NCI-H2107 treated with DMSO at 0.1 percent for 48 hours (cell line): ENCODE measurements at regions not wholly inside any gene's neighbourhood (a gene's known extent, or its start where the extent isn't known, plus 50 kb on each side); places are given as distances from the start of the nearest gene placed in this dataset.

Experiments
- DNase-seq: peaks from one replicate; lab custom pipeline; 2025; ENCODE audit not compliant: unreplicated experiment; lab: John Stamatoyannopoulos, UW

GRCh38 chr5:168156170-168156569, 135.3 kb upstream of the WWC1 start:
- DNase-seq, result no peak

- DNase-seq, result no peak
Measured at GRCh38 chr5:168157141-168157540, 134.3 kb upstream of the WWC1 start.

- no peak for DNase-seq
Measured at GRCh38 chr5:168159425-168159824, 132.0 kb upstream of the WWC1 start.

DNA sequence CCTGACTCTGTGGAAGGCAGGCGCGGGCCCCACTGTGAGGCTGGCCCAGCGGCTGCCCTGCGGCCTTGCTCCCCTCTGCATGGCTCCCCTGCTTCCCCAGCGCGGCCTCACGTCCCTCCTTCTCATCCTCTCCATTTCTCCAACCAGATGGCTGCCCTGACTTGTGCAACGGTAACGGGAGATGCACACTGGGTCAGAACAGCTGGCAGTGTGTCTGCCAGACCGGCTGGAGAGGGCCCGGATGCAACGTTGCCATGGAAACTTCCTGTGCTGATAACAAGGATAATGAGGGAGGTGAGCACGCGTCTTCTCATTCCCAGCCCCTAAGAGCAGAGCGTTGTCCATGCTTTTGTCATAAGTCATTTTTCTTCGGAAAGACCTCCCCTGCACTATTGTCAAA, 129.0 kb upstream of the WWC1 start:
- no peak for DNase-seq

GRCh38 chr5:168163966-168164365, 127.5 kb upstream of the WWC1 start:
- DNase-seq, result no peak

DNA sequence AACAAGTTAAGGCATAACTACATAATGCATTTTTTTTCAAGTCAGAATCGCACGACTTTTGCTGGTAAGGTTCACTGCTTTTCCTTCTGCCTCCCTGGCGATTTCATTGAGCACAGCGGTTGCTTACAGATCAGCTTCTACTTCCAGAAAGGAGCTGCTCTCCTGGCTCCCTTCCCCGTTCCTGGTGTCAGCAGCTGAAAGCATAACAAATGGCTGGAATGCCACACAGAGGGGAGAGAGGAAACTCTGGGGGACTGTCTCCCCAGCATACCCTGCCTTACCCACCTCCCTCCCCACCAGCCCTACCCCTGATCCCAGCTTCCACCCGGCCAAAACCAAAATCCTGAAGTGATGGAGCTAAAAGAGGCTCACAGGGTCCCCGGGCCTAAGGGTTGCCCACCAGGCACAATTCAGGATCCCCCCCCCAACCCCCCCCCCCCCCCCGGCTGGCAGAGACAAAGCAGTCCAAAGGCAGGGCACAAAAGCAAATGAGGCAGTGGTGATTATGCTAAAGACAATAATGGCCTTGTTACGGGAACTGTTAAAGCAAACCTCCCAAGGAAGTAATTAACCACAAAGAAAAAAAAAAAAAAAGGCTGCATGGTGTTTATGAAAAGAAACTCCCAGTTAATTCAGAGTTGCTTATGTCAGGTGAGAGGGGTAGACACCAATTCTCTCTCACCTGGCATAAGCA, 126.1 kb upstream of the WWC1 start:
- DNase-seq, result no peak

DNA sequence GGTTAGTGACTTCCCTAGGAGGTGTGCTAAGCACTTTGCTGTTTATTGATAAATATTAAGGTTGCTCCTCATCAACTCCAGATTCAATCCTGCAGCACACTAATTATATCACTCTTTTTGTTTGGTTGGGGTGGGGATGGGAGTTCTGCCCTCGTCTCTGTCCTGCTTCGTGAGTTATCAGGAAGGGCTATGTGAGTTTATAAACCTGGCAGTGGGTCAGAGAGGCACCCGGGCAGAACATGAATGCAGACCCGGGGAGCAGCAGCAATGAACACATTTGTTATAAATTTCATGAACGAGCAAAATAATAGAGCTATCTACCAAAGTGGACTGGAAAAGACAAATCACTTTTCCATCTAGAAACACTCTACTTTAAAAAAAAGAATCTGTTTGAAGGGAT, 125.5 kb upstream of the WWC1 start:
- no peak for DNase-seq

DNA sequence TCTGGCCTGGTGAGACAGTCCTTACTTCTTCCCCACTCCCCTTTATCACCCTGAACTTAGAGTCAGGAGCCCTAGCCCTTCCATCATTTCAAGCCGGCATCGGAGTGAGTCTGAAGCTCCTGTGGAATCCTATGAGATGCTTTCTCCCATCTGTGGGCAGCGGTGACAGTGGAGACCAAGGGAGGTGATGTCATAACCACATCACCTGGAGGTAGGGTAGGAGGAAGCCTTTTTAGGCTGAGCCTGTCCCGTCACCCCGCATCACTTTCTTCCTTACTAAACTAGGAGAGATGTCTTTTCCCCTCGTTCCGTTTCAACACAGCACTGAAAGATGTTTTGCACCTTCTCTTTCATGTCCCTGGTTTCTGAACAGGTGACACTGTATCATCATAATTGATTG, 124.1 kb upstream of the WWC1 start:
- no peak for DNase-seq

- no peak for DNase-seq
Measured at GRCh38 chr5:168168978-168169698, 122.3 kb upstream of the WWC1 start.

- no peak for DNase-seq
Measured at GRCh38 chr5:168169791-168170190, 121.7 kb upstream of the WWC1 start.

- no peak for DNase-seq
Measured at GRCh38 chr5:168171901-168172759, 119.3 kb upstream of the WWC1 start.

DNA sequence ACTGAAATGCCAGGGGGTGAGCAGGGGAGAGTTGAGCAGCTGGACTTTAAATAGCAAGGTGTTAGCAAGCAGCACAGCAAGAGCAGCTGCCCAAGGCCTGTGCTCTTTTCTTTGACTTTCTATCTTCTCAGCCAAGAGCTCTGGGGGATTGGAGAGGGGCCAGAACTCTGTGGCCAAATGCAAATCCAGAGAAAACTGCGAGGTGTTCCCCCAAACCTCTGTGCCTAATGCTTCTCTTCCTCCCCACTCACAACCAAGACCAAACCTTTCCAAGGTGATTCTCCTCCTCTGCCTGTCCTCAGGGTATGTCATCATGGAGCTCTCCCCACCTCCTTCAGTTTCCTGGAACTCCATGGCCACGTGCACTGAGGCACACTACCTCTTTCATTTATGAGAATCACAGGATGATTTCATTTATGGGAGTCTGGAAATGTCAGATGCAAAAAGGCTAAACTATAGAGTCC, 118.7 kb upstream of the WWC1 start:
- DNase-seq, result no peak

DNA sequence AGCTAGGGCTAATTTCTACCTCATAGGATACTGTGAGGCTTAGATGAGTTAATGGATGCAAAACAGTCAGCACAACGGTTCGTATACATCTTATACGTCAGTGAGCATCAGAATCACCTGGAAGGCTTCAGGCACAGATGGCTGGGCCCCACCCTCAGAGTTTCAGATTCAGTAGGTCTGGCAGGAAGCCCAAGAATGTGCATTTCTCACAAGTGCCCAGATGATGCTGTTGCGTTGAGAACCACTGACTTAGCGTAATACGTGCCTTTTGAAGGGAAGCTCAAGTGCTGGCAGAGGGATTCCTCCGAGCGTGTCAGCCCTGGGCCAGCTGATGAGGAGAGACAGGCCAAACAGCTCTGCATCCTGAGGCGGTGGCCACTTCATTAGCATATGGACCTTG, 117.1 kb upstream of the WWC1 start:
- DNase-seq, result no peak

DNA sequence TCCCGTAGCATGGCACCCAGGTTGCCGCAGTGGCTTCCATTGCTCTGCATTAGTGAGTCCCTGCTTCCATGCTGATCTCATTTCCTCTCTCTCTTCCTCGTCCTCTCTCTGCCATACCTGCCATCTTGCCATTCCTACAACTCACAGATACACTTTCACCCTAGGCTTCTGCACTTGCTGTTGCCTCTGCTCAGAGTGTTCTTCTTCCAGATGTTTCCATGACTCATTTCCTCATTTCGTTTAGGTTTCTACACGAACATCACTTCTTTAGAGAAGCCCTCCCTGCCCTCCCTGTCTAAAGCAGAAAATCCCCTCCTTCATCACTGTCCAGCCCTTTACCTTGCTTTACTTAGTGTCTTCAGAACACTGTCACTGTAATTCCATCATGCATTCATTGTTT, 115.2 kb upstream of the WWC1 start:
- DNase-seq, result no peak

- DNase-seq, result no peak
Measured at GRCh38 chr5:168176941-168177340, 114.5 kb upstream of the WWC1 start.

DNA sequence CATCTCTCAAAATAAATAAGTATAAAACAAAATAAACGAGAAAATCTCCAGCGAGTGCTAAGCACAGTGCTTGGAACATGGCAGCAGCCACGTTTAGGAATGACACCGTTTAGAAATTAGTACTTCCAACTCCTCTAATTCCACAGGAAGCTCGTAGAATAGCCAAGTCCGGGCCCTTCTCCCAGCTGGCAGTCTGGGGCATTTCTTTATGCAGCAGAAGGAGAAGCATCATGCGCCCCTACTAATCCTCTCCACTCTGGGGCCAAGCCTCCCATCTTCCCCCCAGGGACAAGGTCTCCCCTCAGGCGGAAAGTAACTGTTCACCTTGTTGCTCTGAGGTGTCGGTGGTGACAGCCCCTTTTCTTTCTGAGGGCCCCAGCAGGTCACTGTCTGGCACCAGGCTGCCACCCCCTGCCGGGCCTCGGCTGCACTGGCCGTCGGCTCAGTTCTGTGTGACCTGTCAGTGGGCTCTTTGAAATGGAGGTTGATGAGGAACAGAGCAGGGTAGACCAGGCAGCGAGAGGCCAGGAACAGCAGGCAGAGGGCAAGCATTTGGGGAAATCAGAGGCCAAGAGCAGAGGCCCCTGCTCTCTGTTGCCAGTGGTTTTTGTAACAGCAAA, 113.5 kb upstream of the WWC1 start:
- DNase-seq, result no peak

DNA sequence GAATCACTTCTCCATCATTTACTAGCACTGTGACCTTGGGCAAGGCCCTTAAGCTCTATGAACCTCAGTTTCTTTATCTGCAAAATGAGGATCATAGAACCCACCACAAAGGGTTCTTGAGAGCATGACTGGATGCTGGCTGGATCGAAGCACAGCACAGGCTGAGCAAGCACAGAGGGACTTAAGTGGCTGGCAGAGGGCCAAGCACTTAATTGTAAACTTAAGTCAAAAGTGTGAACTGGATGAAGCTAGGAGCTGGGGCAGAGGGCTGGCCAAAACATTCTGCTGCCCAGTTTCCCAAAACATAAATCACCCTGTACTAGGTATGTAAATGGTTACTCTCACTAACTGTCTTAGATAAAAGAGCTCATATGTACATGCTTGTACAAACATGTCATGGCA, 112.3 kb upstream of the WWC1 start:
- no peak for DNase-seq

DNA sequence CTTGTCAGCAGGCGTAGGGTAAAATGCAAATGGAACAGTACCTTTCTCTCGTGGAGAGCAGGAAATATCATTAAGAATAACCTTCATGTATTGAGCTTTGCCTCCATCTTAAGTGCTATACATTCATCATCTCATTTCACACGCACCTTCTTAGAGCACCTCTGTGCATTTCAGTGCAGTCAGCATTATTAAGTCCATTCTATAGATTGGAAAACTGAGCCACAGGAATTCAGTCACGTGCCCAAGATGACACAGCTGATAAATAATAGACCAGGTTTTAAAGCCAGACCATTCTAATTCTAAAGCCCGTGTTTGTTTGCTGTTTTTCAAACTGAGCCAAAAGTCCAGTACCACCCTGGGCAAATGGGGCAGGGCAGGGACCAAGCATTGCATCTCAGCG, 109.2 kb upstream of the WWC1 start:
- DNase-seq, result no peak

GRCh38 chr5:168184103-168184502, 107.3 kb upstream of the WWC1 start:
- DNase-seq, result no peak

DNA sequence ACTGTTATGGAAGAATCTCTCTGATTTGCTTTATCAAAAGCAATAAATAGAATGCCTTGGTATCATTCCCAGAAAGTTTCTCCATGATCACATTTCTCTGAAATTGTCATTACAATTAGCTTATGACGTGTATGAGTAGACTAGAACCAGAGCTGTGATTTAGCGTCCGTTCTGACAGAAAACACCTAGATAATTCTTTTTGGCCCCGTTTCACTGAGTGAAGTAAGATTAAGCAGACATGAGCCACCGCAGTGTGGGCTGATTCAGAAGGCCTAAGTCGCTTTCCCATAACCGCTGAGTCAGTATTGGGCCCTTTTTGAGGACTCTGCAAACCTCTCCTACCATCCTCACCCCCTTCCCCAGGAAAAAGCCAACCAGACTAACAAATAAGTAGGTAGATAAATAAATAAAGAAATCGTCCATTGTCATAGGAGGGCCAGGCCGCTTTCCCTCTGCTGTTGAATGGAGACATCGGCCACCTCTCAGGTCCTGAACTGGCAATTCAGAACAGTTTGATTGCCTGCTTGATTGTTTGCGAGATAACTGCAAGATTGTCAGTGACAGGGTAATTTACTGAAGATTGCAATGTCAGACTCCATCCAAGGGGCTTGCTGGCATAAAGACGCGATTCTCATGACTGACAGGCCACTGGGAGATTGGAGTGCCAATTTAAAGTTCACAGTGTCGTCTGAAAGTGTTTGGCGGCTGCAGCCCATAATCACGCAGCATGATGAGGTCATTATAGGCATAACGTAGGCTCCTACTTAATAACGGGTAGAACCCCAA, 105.0 kb upstream of the WWC1 start:
- no peak for DNase-seq

DNA sequence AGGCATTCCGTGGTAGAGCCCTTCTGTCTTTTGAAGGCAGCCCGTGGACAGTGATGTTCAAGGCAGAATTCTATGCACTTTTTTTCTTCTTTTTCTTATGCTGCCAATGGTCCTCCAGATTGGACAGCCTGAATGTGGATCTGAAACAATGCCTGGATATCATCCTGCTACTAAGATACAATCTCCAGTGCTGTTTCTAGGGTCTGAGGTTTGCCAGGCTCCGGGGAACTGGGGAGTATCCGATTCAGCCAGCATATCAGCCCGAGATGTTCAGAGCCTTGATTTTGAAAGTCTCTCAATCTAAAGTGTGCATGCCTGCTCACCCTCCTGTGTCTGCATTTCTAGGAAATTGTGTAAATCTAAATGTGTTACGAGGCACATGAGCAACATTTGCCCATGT, 103.8 kb upstream of the WWC1 start:
- no peak for DNase-seq
